ENCODE measurements at regions not wholly inside any gene's neighbourhood (a gene's known extent, or its start where the extent isn't known, plus 50 kb on each side); places are given as distances from the start of the nearest gene placed in this dataset.

- no peak for DNase-seq (ENCODE audit: low read depth in 3 of 3, low spot score in 2 of 3)
These were observed 170.4 kb upstream of the AVPR1A start for GRCh38 chr12:63321373-63321772.

GRCh38 chr12:63319936-63320633, 169.1 kb upstream of the AVPR1A start:
- DNase-seq (ENCODE audit: low read depth in 3 of 3, low spot score in 2 of 3), result no peak

DNA sequence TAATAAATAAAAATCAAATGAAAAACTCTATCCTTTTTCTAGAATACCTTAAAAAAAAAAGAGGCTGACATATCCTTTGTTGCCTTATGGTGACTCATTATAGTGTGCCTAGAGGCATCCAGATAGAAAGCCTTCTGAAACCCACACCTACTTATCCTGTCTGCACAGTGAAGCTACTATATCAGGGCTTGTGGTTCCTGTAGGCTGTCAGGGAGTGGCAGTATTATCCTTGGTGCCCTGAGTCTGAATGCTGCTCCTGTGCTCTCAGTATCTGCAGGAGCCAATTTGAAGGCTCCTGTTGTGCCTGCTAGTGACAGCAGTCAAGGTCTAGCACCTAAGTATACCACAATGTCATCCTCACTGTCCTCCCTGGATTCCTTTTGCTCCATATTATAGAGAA, 168.4 kb upstream of the AVPR1A start:
- DNase-seq (ENCODE audit: low read depth in 3 of 3, low spot score in 2 of 3), result no peak

- DNase-seq (ENCODE audit: low read depth in 3 of 3, low spot score in 2 of 3), result no peak
These were observed 167.9 kb upstream of the AVPR1A start for GRCh38 chr12:63318933-63319332.

GRCh38 chr12:63318313-63318712, 167.3 kb upstream of the AVPR1A start:
- DNase-seq (ENCODE audit: low read depth in 3 of 3, low spot score in 2 of 3), result no peak

- no peak for DNase-seq (ENCODE audit: low read depth in 3 of 3, low spot score in 2 of 3)
These were observed 166.9 kb upstream of the AVPR1A start for GRCh38 chr12:63317880-63318279.

- DNase-seq (ENCODE audit: low read depth in 3 of 3, low spot score in 2 of 3), result no peak
These were observed 166.4 kb upstream of the AVPR1A start for GRCh38 chr12:63317286-63317846.

DNA sequence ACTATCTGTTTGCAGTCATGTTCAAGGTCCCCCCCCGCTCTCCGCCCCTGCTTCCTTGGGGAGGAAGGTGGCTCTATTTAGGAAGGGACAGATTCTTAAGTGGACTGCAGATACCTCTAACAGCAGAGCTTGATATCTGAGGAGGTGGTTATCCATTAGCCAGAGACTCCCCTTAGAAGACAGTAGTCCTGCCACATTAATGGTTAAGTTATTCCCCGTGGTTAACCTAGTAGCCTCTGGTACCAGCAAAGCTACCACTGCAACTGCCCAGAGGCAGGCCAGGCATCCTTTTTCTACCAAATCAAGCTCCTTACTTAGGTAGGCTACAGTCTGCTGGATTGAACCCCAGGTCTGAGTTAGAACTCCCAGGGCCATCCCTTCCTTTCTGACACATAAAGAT, 162.1 kb upstream of the AVPR1A start:
- DNase-seq (ENCODE audit: low read depth in 3 of 3, low spot score in 2 of 3), result no peak

GRCh38 chr12:63308671-63309070, 157.7 kb upstream of the AVPR1A start:
- no peak for DNase-seq (ENCODE audit: low read depth in 3 of 3, low spot score in 2 of 3)

GRCh38 chr12:63307849-63308248, 156.8 kb upstream of the AVPR1A start:
- no peak for DNase-seq (ENCODE audit: low read depth in 3 of 3, low spot score in 2 of 3)

DNA sequence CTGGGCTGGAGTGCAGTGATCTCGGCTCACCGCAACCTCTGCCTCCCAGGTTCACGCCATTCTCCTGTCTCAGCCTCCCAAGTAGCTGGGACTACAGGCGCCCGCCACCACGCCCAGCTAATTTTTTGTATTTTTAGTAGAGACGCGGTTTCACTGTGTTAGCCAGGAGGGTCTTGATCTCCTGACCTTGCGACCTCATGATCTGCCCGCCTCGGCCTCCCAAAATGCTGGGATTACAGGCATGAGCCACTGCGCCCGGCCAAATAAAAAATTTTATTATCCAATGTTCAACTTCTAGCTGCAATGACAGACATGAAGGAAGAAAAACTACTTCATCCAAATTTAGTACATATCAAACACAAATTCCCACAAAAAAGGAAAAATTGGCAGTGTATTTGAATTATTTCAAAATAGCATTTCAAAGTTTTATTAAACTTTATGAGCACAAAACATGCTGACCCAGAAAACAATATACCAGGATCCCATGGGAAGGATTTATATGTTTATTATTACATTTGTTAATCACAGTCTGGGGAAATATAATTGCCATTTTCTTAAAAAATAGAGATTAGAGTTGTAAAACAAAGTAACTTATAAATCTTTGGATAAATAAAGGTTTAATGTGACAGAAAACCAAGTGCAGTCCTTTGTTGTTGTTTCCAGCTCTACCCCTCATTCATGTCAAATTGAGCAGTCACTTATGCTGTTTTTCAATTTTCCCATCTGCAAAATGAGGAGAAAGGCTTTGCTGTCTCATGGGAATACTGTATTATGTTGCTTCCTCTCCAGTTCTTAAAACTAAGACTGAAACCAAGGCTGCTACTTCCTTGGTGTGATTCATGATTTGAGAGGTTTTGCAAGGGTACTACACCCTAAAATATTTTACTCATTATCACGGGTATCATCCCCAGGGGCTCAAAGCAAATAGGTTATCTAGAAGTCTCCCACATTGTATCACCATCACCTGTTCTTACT, 155.2 kb upstream of the AVPR1A start:
- DNase-seq (ENCODE audit: low read depth in 3 of 3, low spot score in 2 of 3), result peak in 1 of 3 donors; percentile 25

DNA sequence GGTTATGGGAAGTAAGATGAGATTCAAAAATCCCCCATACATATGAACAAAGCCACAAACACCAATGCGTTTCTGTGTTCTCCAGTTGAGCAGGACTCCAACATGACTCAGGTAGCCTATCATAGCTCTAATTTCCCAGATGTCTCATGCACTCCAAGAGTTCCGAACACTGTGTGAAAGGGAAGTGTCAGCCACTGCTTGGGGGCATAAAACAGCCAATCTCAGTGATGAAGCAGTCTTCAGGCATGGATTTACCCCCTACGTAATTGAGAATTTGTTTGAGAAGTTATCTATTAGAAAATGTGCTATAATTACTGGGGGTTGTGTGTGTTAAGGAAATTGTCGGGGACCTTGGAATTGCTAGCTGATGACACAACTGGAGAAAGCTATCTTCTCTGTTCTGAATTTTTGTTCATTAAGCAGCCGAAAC, 153.9 kb upstream of the AVPR1A start:
- no peak for DNase-seq (ENCODE audit: low read depth in 3 of 3, low spot score in 2 of 3)

- no peak for DNase-seq (ENCODE audit: low read depth in 3 of 3, low spot score in 2 of 3)
These were observed 152.0 kb upstream of the AVPR1A start for GRCh38 chr12:63302941-63303536.

- DNase-seq (ENCODE audit: low read depth in 3 of 3, low spot score in 2 of 3), result no peak
These were observed 151.4 kb upstream of the AVPR1A start for GRCh38 chr12:63302269-63302940.

- DNase-seq (ENCODE audit: low read depth in 3 of 3, low spot score in 2 of 3), result no peak
These were observed 150.3 kb upstream of the AVPR1A start for GRCh38 chr12:63301311-63301710.

DNA sequence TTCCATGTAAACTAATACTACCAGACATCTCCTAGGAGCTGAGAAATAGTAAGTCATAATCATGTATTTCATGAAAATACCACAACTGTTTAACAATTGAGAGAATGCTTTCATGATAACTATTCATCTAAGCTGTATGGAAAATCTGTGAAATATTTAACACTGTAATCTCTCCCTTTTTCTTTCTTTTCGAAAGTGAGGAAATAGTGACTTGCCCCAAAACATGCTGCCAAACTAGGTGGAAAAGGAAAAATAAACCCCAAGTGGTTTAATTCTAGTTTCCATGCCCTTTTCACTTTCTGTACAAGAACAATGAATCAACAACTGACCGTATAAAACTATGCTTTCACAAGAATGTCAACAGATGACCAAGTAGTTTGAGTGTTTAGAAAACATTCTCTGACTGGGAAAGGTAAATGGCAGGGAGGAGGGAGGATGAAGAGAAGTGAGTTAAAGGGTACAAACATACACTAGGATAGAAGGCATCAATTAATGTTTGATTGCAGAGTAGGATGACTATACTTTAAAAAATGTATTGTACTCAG, 147.5 kb upstream of the AVPR1A start:
- no peak for DNase-seq (ENCODE audit: low read depth in 3 of 3, low spot score in 2 of 3)

DNA sequence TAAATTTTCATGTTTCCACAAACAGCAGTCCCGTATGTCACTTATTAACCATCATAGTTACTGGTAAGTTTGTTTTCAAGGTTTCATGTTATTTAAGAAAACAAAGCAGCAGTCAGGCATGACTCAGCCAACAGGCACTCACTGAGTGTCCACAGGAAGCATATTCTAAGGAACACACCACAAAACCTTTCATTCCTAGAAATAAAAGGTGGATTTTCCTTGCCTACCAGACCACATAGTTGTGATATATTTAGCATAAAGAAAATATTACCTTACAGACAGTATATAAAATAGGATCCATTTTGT, 143.3 kb upstream of the AVPR1A start:
- DNase-seq (ENCODE audit: low read depth in 3 of 3, low spot score in 2 of 3), result peak in 2 of 3 donors; percentile 46 to 47

GRCh38 chr12:63292471-63293221, 141.6 kb upstream of the AVPR1A start:
- DNase-seq (ENCODE audit: low read depth in 3 of 3, low spot score in 2 of 3), result no peak

DNA sequence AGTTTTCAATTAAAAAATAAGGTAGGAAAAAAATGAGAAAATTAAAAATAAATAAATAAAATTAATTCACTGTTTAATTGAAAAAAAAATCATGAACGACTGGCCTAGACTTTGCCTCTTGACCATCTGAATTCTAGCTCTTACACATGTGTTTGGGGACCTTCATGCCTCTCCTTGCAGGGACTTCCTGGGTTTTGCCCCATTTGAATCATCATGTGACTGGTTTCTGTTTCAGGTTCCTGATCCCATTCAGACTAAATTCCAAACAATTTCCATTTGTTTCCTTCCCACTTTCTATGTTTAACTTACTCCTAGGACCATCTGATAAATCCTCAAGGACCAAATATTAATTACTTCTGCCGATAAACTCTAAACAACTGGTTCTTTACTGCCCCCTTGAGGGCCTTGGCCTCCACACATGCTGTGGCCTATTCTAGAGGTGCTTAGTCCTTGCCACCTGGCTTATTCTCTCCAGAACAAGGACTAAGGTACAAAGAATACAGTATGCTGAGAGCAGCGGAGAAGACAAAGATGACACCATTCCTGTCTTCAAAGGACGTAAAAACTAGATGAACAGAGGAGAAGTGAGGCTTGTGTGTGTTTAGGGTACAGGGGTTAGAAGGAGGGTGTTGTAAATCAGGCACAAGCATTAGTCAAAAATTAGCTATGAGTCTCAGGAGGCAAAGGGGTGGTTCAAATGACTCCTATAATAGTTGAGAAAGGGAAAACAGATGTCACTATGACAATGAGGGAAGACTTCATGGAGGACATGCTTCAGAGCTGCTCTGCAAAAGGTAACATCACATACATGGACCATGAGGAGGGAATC, 125.8 kb upstream of the AVPR1A start:
- peak in 1 of 3 donors; percentile 21 for DNase-seq (ENCODE audit: low read depth in 3 of 3, low spot score in 2 of 3)
